ENCODE measurements at regions not wholly inside any gene's neighbourhood (a gene's known extent, or its start where the extent isn't known, plus 50 kb on each side); places are given as distances from the start of the nearest gene placed in this dataset.
"Not testable (repeated sequence)": the region's sequence is repeated elsewhere in the genome, so short reads cannot be mapped to it uniquely, and the experiment has no call there.

GRCh38 chr17:62223585-62223984, 156.8 kb upstream of the EFCAB3 start:
- TF ChIP-seq SP1 (IDR thresholded peaks at IDR 0.05); SUZ12 (IDR thresholded peaks at IDR 0.05); L3MBTL2 (conservative IDR thresholded peaks at IDR 0.05); NFRKB (IDR thresholded peaks at IDR 0.05); TARDBP (IDR thresholded peaks at IDR 0.05); ZNF384 (IDR thresholded peaks at IDR 0.05): not testable (repeated sequence)
